SU-DHL-6 (cell line): ENCODE measurements at regions not wholly inside any gene's neighbourhood (a gene's known extent, or its start where the extent isn't known, plus 50 kb on each side); places are given as distances from the start of the nearest gene placed in this dataset.

Source experiments
- EZH2phosphoT487 ChIP-seq: fragments of 200-600 bp; sonication (generic), shearing (Covaris generic); conservative IDR thresholded peaks from 2 replicates; pipeline ENCODE4 v1.6.1; 2018; ENCODE audit warnings: mild to moderate bottlenecking, antibody characterized with exemption, low read length, moderate library complexity, mixed read lengths
- TF ChIP-seq, protein P1 (sequence below): fragments of 200-600 bp; sonication (generic); IDR thresholded peaks from one replicate; pipeline ENCODE4 v1.5.1; 2017; ENCODE audit warnings: antibody characterized with exemption, mild to moderate bottlenecking, low read length, moderate library complexity; ENCODE audit not compliant: insufficient read depth, poor library complexity, severe bottlenecking

GRCh38 chr6:21977346-21977745 lies 319.5 kb downstream of the PRL start:
- TF ChIP-seq, protein P1, sequence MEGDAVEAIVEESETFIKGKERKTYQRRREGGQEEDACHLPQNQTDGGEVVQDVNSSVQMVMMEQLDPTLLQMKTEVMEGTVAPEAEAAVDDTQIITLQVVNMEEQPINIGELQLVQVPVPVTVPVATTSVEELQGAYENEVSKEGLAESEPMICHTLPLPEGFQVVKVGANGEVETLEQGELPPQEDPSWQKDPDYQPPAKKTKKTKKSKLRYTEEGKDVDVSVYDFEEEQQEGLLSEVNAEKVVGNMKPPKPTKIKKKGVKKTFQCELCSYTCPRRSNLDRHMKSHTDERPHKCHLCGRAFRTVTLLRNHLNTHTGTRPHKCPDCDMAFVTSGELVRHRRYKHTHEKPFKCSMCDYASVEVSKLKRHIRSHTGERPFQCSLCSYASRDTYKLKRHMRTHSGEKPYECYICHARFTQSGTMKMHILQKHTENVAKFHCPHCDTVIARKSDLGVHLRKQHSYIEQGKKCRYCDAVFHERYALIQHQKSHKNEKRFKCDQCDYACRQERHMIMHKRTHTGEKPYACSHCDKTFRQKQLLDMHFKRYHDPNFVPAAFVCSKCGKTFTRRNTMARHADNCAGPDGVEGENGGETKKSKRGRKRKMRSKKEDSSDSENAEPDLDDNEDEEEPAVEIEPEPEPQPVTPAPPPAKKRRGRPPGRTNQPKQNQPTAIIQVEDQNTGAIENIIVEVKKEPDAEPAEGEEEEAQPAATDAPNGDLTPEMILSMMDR = no peak
- TF ChIP-seq EZH2phosphoT487 = no peak
